K562 (cell line): ENCODE measurements at regions not wholly inside any gene's neighbourhood (a gene's known extent, or its start where the extent isn't known, plus 50 kb on each side); places are given as distances from the start of the nearest gene placed in this dataset.

Source experiments
- EZH2 ChIP-seq: IDR thresholded peaks from 2 replicates; pipeline ENCODE4 v1.6.1; 2012; ENCODE audit warnings: low read depth, mild to moderate bottlenecking, inconsistent platforms, low read length, borderline replicate concordance
- FOS ChIP-seq: IDR thresholded peaks from 3 replicates; pipeline ENCODE4 v1.6.1; 2011; ENCODE audit not compliant: insufficient read length; ENCODE audit errors: extremely low read depth
- FOXA1 ChIP-seq: fragments of 450-650 bp; IDR thresholded peaks from 2 replicates; pipeline ENCODE4 v1.6.1; 2016; ENCODE audit warnings: mild to moderate bottlenecking, borderline replicate concordance
- HMG20A ChIP-seq: fragments of 450-650 bp; formaldehyde crosslinking; conservative IDR thresholded peaks from 2 replicates; pipeline ENCODE4 v1.4.0; 2020; ENCODE audit warnings: mild to moderate bottlenecking, mixed read lengths
- JUND ChIP-seq, 2 experiments: IDR thresholded peaks; 2 replicates in 1 of 2; 3 replicates in 1 of 2; pipeline ENCODE4 v1.6.1; 2011; ENCODE audit warnings: borderline replicate concordance in 2 of 2, low read depth in 2 of 2, low read length in 2 of 2, improper control_type of control experiment in 1 of 2, missing biosample characterization in 1 of 2, missing genetic modification characterization in 1 of 2, missing genetic modification reagents in 1 of 2
- MYC ChIP-seq, 2 experiments: fragments of 250-450 bp in 1 of 2; sonication (Bioruptor Pico) in 1 of 2; IDR thresholded peaks; 2 replicates each; pipeline versions ENCODE4 v1.5.1 to v1.6.1; 2012 to 2021; ENCODE audit warnings: low read depth in 2 of 2, borderline replicate concordance in 1 of 2, improper control_type of control experiment in 1 of 2, low read length in 1 of 2, mild to moderate bottlenecking in 1 of 2, moderate library complexity in 1 of 2
- NRF1 ChIP-seq, 2 experiments: fragments of 450-650 bp; IDR thresholded peaks in 1 of 2; conservative IDR thresholded peaks in 1 of 2; 2 replicates each; pipeline ENCODE4 v1.6.1; 2014; ENCODE audit warnings: mild to moderate bottlenecking in 2 of 2
- THRAP3 ChIP-seq: fragments of 450-650 bp; IDR thresholded peaks from 2 replicates; pipeline ENCODE4 v1.6.1; 2016; ENCODE audit warnings: mild to moderate bottlenecking, inconsistent platforms, borderline replicate concordance
- U2AF1 ChIP-seq: fragments of 200-400 bp; formaldehyde crosslinking; optimal IDR thresholded peaks from 2 replicates; pipeline ENCODE3; 2017; ENCODE audit warnings: mild to moderate bottlenecking, low read depth, low read length, moderate library complexity
- ZC3H11A ChIP-seq: IDR thresholded peaks from 2 replicates; pipeline ENCODE4 v1.6.1; 2012; ENCODE audit warnings: low read depth, low read length, improper control_type of control experiment
- TF ChIP-seq, protein P1 (sequence below), 3 experiments: IDR thresholded peaks in 2 of 3; conservative IDR thresholded peaks in 1 of 3; 2 replicates each; pipeline ENCODE4 v1.5.1; 2011 to 2012; ENCODE audit warnings: low read length in 3 of 3, mild to moderate bottlenecking in 3 of 3, control low read depth in 2 of 3, improper control_type of control experiment in 1 of 3, inconsistent platforms in 1 of 3, low read depth in 1 of 3, mixed read lengths in 1 of 3, moderate library complexity in 1 of 3; ENCODE audit not compliant: insufficient read depth in 2 of 3
- TF ChIP-seq, protein P2 (sequence below): conservative IDR thresholded peaks from 2 replicates; pipeline ENCODE4 v1.6.1; 2011; ENCODE audit warnings: low read depth, mild to moderate bottlenecking, low read length; ENCODE audit not compliant: control insufficient read depth
- TF ChIP-seq, protein P3 (sequence below): sonication (generic); formaldehyde crosslinking; IDR thresholded peaks from 2 replicates; pipeline ENCODE4 v1.8.1; 2023; ENCODE audit warnings: mild to moderate bottlenecking, missing genetic modification reagents

DNA sequence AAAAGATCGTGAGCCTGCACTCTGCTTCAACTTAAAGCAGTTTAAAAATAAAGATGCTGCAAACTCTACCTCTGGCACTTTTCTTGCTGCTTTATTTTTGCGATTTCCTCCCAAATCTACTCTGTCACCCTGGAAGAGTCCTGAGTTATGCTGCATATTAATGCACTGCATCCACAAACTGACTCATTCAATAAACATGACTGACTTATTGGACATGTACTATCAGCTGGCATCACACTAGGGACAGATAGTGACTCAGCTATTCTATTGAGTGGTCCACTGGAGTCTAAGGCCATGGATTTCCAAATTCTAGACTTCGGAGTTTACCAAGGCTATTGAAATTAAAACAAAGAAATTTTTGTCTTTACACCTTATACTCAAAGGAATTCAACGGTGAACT, 90.7 kb upstream of the PTPRR start:
- no peak for TF ChIP-seq FOS
- TF ChIP-seq, protein P1, sequence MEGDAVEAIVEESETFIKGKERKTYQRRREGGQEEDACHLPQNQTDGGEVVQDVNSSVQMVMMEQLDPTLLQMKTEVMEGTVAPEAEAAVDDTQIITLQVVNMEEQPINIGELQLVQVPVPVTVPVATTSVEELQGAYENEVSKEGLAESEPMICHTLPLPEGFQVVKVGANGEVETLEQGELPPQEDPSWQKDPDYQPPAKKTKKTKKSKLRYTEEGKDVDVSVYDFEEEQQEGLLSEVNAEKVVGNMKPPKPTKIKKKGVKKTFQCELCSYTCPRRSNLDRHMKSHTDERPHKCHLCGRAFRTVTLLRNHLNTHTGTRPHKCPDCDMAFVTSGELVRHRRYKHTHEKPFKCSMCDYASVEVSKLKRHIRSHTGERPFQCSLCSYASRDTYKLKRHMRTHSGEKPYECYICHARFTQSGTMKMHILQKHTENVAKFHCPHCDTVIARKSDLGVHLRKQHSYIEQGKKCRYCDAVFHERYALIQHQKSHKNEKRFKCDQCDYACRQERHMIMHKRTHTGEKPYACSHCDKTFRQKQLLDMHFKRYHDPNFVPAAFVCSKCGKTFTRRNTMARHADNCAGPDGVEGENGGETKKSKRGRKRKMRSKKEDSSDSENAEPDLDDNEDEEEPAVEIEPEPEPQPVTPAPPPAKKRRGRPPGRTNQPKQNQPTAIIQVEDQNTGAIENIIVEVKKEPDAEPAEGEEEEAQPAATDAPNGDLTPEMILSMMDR (IDR thresholded peaks at IDR 0.05 in 2 of 3, conservative IDR thresholded peaks at IDR 0.05 in 1 of 3; ENCODE audit: insufficient read depth in 2 of 3, low read depth in 1 of 3, low read length in 3 of 3): no peak
- no peak for TF ChIP-seq FOXA1
- no peak for TF ChIP-seq EZH2
- TF ChIP-seq MYC (IDR thresholded peaks at IDR 0.05; ENCODE audit: low read depth, low read length): no peak
- no peak for TF ChIP-seq MYC (CRISPR knock-in tag; IDR thresholded peaks at IDR 0.05; ENCODE audit: borderline replicate concordance, low read depth)
- TF ChIP-seq, protein P2, sequence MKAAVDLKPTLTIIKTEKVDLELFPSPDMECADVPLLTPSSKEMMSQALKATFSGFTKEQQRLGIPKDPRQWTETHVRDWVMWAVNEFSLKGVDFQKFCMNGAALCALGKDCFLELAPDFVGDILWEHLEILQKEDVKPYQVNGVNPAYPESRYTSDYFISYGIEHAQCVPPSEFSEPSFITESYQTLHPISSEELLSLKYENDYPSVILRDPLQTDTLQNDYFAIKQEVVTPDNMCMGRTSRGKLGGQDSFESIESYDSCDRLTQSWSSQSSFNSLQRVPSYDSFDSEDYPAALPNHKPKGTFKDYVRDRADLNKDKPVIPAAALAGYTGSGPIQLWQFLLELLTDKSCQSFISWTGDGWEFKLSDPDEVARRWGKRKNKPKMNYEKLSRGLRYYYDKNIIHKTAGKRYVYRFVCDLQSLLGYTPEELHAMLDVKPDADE: no peak
- TF ChIP-seq JUND (IDR thresholded peaks at IDR 0.05; ENCODE audit: borderline replicate concordance, low read depth, low read length): no peak
- TF ChIP-seq JUND (tag; IDR thresholded peaks at IDR 0.05; ENCODE audit: borderline replicate concordance, low read depth, low read length): no peak
- TF ChIP-seq NRF1 (conservative IDR thresholded peaks at IDR 0.05 in 1 of 2, IDR thresholded peaks at IDR 0.05 in 1 of 2): no peak
- TF ChIP-seq HMG20A (CRISPR knock-in tag): no peak
- TF ChIP-seq THRAP3: no peak
- no peak for TF ChIP-seq U2AF1
- TF ChIP-seq ZC3H11A: no peak
- TF ChIP-seq, protein P3, sequence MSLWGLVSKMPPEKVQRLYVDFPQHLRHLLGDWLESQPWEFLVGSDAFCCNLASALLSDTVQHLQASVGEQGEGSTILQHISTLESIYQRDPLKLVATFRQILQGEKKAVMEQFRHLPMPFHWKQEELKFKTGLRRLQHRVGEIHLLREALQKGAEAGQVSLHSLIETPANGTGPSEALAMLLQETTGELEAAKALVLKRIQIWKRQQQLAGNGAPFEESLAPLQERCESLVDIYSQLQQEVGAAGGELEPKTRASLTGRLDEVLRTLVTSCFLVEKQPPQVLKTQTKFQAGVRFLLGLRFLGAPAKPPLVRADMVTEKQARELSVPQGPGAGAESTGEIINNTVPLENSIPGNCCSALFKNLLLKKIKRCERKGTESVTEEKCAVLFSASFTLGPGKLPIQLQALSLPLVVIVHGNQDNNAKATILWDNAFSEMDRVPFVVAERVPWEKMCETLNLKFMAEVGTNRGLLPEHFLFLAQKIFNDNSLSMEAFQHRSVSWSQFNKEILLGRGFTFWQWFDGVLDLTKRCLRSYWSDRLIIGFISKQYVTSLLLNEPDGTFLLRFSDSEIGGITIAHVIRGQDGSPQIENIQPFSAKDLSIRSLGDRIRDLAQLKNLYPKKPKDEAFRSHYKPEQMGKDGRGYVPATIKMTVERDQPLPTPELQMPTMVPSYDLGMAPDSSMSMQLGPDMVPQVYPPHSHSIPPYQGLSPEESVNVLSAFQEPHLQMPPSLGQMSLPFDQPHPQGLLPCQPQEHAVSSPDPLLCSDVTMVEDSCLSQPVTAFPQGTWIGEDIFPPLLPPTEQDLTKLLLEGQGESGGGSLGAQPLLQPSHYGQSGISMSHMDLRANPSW: no peak
